ENCODE measurements at regions not wholly inside any gene's neighbourhood (a gene's known extent, or its start where the extent isn't known, plus 50 kb on each side); places are given as distances from the start of the nearest gene placed in this dataset.

GRCh38 chr2:136362676-136363390, 244.9 kb upstream of the CXCR4 start:
- TF ChIP-seq PBX3 (IDR thresholded peaks at IDR 0.05) = no peak
- no peak for TF ChIP-seq SMC3 (IDR thresholded peaks at IDR 0.05; ENCODE audit: low read depth, low read length)
- TF ChIP-seq SIN3A (IDR thresholded peaks at IDR 0.05; ENCODE audit: borderline replicate concordance, low read depth, low read length) = no peak
- no peak for TF ChIP-seq IRF3 (IDR thresholded peaks at IDR 0.05; ENCODE audit: low read depth, low read length)
- TF ChIP-seq GATA2 (CRISPR knock-in tag; IDR thresholded peaks at IDR 0.05) = no peak
- TF ChIP-seq ELF1 (IDR thresholded peaks at IDR 0.05) = no peak
- TF ChIP-seq TCF12 (IDR thresholded peaks at IDR 0.05) = no peak
- TF ChIP-seq TAF1 (IDR thresholded peaks at IDR 0.05; ENCODE audit: borderline replicate concordance, low read depth, low read length) = no peak
- TF ChIP-seq FOSL2 (IDR thresholded peaks at IDR 0.05; ENCODE audit: borderline replicate concordance, low read depth) = no peak
- TF ChIP-seq JUND (IDR thresholded peaks at IDR 0.05) = no peak
- no peak for TF ChIP-seq NFIC (IDR thresholded peaks at IDR 0.05; ENCODE audit: borderline replicate concordance)
- no peak for TF ChIP-seq MAX (IDR thresholded peaks at IDR 0.05; ENCODE audit: low read depth)
- TF ChIP-seq EP300 (IDR thresholded peaks at IDR 0.05; ENCODE audit: borderline replicate concordance in 1 of 2, low read depth in 1 of 2, low read length in 1 of 2) = no peak
- TF ChIP-seq, protein P1, sequence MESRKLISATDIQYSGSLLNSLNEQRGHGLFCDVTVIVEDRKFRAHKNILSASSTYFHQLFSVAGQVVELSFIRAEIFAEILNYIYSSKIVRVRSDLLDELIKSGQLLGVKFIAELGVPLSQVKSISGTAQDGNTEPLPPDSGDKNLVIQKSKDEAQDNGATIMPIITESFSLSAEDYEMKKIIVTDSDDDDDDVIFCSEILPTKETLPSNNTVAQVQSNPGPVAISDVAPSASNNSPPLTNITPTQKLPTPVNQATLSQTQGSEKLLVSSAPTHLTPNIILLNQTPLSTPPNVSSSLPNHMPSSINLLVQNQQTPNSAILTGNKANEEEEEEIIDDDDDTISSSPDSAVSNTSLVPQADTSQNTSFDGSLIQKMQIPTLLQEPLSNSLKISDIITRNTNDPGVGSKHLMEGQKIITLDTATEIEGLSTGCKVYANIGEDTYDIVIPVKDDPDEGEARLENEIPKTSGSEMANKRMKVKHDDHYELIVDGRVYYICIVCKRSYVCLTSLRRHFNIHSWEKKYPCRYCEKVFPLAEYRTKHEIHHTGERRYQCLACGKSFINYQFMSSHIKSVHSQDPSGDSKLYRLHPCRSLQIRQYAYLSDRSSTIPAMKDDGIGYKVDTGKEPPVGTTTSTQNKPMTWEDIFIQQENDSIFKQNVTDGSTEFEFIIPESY (IDR thresholded peaks at IDR 0.05; ENCODE audit: borderline replicate concordance, low read depth) = no peak
- no peak for TF ChIP-seq FOXJ3 (CRISPR knock-in tag; IDR thresholded peaks at IDR 0.05)
- no peak for TF ChIP-seq EZH2phosphoT487 (IDR thresholded peaks at IDR 0.05; ENCODE audit: borderline replicate concordance, low read depth)
- no peak for TF ChIP-seq RXRA (IDR thresholded peaks at IDR 0.05; ENCODE audit: borderline replicate concordance, low read depth)
- no peak for TF ChIP-seq RCOR1 (IDR thresholded peaks at IDR 0.05; ENCODE audit: low read length)
- no peak for DNase-seq
- ChIA-PET POLR2A (no interaction called here), CTCF (no interaction called here)
- Histone ChIP-seq H3K4me3 (ENCODE audit: low read depth in 2 of 2, low read length in 1 of 2) (no peak overlapping the region), H3F3A (replicated peaks; ENCODE audit: insufficient read depth) (no peaks in the 10 kb centered on the region), H3K9ac (no peak overlapping the region), H3K27me3 (ENCODE audit: insufficient read depth) (no peaks in the 10 kb centered on the region), H2AFZ (ENCODE audit: low read depth) (no peak overlapping the region), H3K9me2 (no peaks in the 10 kb centered on the region), H3K79me2 (ENCODE audit: insufficient read depth) (no peaks in the 10 kb centered on the region), H3K27ac (ENCODE audit: low read depth in 2 of 2, low read length in 1 of 2) (no peak overlapping the region), H3K36me3 (replicated peaks in 1 of 2; ENCODE audit: control insufficient read depth in 1 of 2, insufficient read depth in 2 of 2, low read length in 1 of 2) (no peaks in the 10 kb centered on the region), H3K9me3 (peaks cover 3% of the 10 kb centered on the region; the same call in 1 of the 2 replicates), H3K4me1 (ENCODE audit: control insufficient read depth in 1 of 2, insufficient read depth in 2 of 2, low read depth in 1 of 2, low read length in 1 of 2) (no peaks in the 10 kb centered on the region; a peak in 1 of 4 replicates), H4K20me1 (ENCODE audit: insufficient read depth) (no peaks in the 10 kb centered on the region), H3K4me2 (no peak overlapping the region)
- 55% methylated on average over 8 of the region's 9 CpGs for WGBS (ENCODE audit: low lambda C conversion rate)
